A673 (cell line): ENCODE measurements at regions not wholly inside any gene's neighbourhood (a gene's known extent, or its start where the extent isn't known, plus 50 kb on each side); places are given as distances from the start of the nearest gene placed in this dataset.

Experiments
- BruUV-seq: library from RNA; stranded (reverse); fragments of 400-500 nt; replicated peaks from 2 replicates; lab custom pipeline; 2021; lab: Mats Ljungman, UMichigan
- CTCF ChIA-PET: fragments of 300-600 bp; sonication (Branson Sonifier 250); formaldehyde crosslinking; loops from one replicate; lab custom pipeline; 2022; ENCODE audit warnings: antibody characterized with exemption; lab: Charles Lee
- POLR2A ChIA-PET: fragments of 300-600 bp; sonication (Branson Sonifier 250); formaldehyde crosslinking; loops from one replicate; lab custom pipeline; 2022; ENCODE audit warnings: antibody characterized with exemption; ENCODE audit not compliant: low non-redundant PET; lab: Charles Lee
- DNase-seq: peaks from one replicate; pipeline ENCODE4 v3.0.0-alpha.2; 2015; ENCODE audit warnings: low spot score
- H3K27ac ChIP-seq: fragments of 200-600 bp; sonication (generic); 2 replicates; pipeline ENCODE4 v1.5.1; 2016; ENCODE audit warnings: mixed run types, low read depth, mild to moderate bottlenecking, mixed read lengths, antibody characterized with exemption, low read length; ENCODE audit not compliant: poor library complexity, severe bottlenecking
- H3K27me3 ChIP-seq: fragments of 200-600 bp; sonication (generic); replicated peaks from 2 replicates; pipeline ENCODE4 v1.6.1; 2017; ENCODE audit warnings: mixed run types, low read depth, mild to moderate bottlenecking, mixed read lengths, antibody characterized with exemption, low read length; ENCODE audit not compliant: insufficient read depth, poor library complexity
- H3K36me3 ChIP-seq: fragments of 200-600 bp; sonication (generic); 2 replicates; pipeline ENCODE4 v1.6.1; 2016; ENCODE audit warnings: mixed run types, mild to moderate bottlenecking, mixed read lengths, antibody characterized with exemption, low read length; ENCODE audit not compliant: insufficient read depth, poor library complexity, severe bottlenecking
- H3K4me1 ChIP-seq: fragments of 200-600 bp; sonication (generic); 2 replicates; pipeline ENCODE4 v1.6.1; 2017; ENCODE audit warnings: mixed run types, mild to moderate bottlenecking, mixed read lengths, antibody characterized with exemption, low read length; ENCODE audit not compliant: insufficient read depth, poor library complexity, severe bottlenecking
- H3K4me3 ChIP-seq: fragments of 200-600 bp; sonication (generic); 2 replicates; pipeline ENCODE4 v1.5.1; 2016; ENCODE audit warnings: low read depth, mixed run types, mild to moderate bottlenecking, mixed read lengths, low read length; ENCODE audit not compliant: poor library complexity, severe bottlenecking
- H3K9me3 ChIP-seq: fragments of 200-600 bp; sonication (generic); 2 replicates; pipeline ENCODE4 v1.6.1; 2016; ENCODE audit warnings: mixed run types, low read depth, mild to moderate bottlenecking, mixed read lengths, antibody characterized with exemption, low read length; ENCODE audit not compliant: poor library complexity, severe bottlenecking
- EZH2 ChIP-seq: fragments of 200-600 bp; sonication (generic); IDR thresholded peaks from 2 replicates; pipeline ENCODE4 v1.6.1; 2017; ENCODE audit warnings: borderline replicate concordance, low read depth, mild to moderate bottlenecking, mixed read lengths, antibody characterized with exemption, low read length; ENCODE audit not compliant: poor library complexity, severe bottlenecking
- intact Hi-C: fragments of 100-400 bp; cut with micrococcal nuclease; formaldehyde crosslinking; loops from one replicate; pipeline ENCODE4 v1.10.0; 2022; ENCODE audit not compliant: unreplicated experiment
- TF ChIP-seq, protein P1 (sequence below): fragments of 300-800, 200-600 bp; sonication (generic); conservative IDR thresholded peaks from 2 replicates; pipeline ENCODE4 v1.5.1; 2017; ENCODE audit warnings: low read depth, mild to moderate bottlenecking, antibody characterized with exemption, low read length, moderate library complexity, mixed read lengths

DNA sequence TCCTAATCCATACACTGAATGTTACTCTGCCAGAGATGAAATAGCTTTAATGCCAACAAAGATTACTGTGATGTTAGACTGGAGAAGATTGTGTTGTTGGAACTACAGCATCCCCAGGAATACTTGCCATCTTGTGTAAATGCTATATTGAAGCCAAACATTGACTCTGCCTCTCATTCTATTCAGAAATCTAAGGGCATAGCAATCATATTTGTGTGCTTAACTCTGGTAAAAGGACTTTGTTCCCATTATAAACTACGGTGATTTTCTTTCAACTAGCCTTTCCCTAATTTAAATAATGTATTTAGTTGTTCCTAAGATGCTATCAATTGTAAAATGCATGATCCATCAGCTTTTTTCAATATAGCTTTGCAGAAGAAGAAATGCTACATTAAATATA lies 498.4 kb upstream of the LRRN3 start:
- H3K4me3 ChIP-seq, result no peak overlapping the region
- no TSS peak for BruUV-seq
- no peak overlapping the region for H3K27ac ChIP-seq
- H3K27me3 ChIP-seq, result no peaks in the 10 kb centered on the region
- ChIA-PET POLR2A (no interaction called here), CTCF (no interaction called here)
- intact Hi-C loops, result loop anchor here (1.0 kb wide), 1 partner anchor 9 kb away; no protein-coding TSS in a partner anchor
- no peaks in the 10 kb centered on the region for H3K36me3 ChIP-seq
- TF ChIP-seq EZH2, result no peak
- TF ChIP-seq, protein P1, sequence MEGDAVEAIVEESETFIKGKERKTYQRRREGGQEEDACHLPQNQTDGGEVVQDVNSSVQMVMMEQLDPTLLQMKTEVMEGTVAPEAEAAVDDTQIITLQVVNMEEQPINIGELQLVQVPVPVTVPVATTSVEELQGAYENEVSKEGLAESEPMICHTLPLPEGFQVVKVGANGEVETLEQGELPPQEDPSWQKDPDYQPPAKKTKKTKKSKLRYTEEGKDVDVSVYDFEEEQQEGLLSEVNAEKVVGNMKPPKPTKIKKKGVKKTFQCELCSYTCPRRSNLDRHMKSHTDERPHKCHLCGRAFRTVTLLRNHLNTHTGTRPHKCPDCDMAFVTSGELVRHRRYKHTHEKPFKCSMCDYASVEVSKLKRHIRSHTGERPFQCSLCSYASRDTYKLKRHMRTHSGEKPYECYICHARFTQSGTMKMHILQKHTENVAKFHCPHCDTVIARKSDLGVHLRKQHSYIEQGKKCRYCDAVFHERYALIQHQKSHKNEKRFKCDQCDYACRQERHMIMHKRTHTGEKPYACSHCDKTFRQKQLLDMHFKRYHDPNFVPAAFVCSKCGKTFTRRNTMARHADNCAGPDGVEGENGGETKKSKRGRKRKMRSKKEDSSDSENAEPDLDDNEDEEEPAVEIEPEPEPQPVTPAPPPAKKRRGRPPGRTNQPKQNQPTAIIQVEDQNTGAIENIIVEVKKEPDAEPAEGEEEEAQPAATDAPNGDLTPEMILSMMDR, result no peak
- DNase-seq, result no peak
- no peaks in the 10 kb centered on the region for H3K9me3 ChIP-seq
- no peaks in the 10 kb centered on the region for H3K4me1 ChIP-seq

DNA sequence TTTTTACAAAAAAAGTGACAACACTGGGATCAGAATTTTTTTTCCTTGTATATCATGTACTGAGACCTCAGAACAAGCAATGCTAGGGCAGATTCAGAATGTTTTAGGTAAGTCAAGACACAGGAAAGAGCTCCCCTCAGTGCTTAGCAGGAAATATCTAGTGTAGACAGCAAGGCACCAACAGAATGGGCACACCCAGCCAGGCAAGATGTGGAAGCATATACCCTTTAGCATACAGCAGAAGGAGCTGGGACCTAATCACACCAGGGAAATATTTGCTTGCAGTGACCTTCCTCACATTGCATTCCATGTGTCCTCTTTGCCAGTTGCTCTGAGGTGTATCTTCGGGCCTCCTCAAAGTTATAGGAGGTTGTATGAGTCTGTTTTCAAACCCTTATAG lies 497.6 kb upstream of the LRRN3 start:
- Histone ChIP-seq H3K4me1 (no peaks in the 10 kb centered on the region), H3K9me3 (no peaks in the 10 kb centered on the region), H3K27me3 (no peaks in the 10 kb centered on the region), H3K4me3 (no peak overlapping the region), H3K36me3 (no peaks in the 10 kb centered on the region), H3K27ac (no peak overlapping the region)
- ChIA-PET CTCF (no interaction called here), POLR2A (no interaction called here)
- intact Hi-C loops, result no loop called here
- no TSS peak for BruUV-seq
- DNase-seq, result no peak
- TF ChIP-seq, protein P1, result no peak
- TF ChIP-seq EZH2, result no peak

DNA sequence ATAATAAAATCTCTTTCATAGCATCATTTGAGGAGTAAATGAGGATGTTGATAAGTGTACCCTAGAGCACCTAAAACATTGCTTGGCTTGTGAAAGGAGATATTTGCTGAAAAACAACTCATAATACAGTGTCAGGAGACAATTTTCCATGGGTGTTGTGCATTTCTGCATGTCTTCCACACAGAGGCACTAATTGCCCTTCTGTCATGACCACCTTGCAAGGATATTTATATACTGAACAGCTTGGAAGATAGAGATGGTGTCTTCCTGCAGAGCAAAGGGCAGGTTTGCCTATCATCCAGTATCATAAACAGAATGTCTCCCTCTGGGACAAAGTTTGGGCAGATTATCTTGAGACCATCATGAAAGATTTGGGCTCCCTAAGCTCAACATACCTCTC lies 495.2 kb upstream of the LRRN3 start:
- Histone ChIP-seq H3K27ac (no peak overlapping the region), H3K4me3 (no peak overlapping the region), H3K36me3 (no peaks in the 10 kb centered on the region), H3K9me3 (no peaks in the 10 kb centered on the region), H3K27me3 (no peaks in the 10 kb centered on the region), H3K4me1 (no peaks in the 10 kb centered on the region)
- TF ChIP-seq, protein P1, result no peak
- TF ChIP-seq EZH2, result no peak
- POLR2A ChIA-PET, result no interaction called here
- intact Hi-C loops, result no loop called here
- CTCF ChIA-PET, result interaction anchor here (0.6 kb wide), 1 partner anchor 51 kb away, joined by 4 read pairs; no protein-coding TSS in a partner anchor
- no TSS peak for BruUV-seq
- DNase-seq, result no peak
